Activated naive CD4-positive, alpha-beta T cell treated with anti-CD3 and anti-CD28 coated beads, Interleukin-2, amount 50 U/mL, for 72 hours (primary cell): ENCODE measurements at regions not wholly inside any gene's neighbourhood (a gene's known extent, or its start where the extent isn't known, plus 50 kb on each side); places are given as distances from the start of the nearest gene placed in this dataset.
"Not testable (repeated sequence)": the region's sequence is repeated elsewhere in the genome, so short reads cannot be mapped to it uniquely, and the experiment has no call there.

Source experiments
- ATAC-seq, 2 donors: fragments of 150-1000 bp; cut with Tn5 transposase; 2 replicates each; pipeline ENCODE4 v1.10.0; 2021; ENCODE audit warnings: mild to moderate bottlenecking in 2 of 2, moderate library complexity in 2 of 2
- DNase-seq, 2 donors: peaks; one replicate each; pipeline ENCODE4 v3.0.0; 2021 to 2022; ENCODE audit warnings: low spot score in 2 of 2
- H3K27ac Mint-ChIP-seq, 2 donors: one replicate each; pipeline ENCODE4 v1.8.0; 2022; ENCODE audit warnings: mild to moderate bottlenecking in 2 of 2, mixed read lengths in 2 of 2
- H3K36me3 Mint-ChIP-seq, 2 donors: one replicate each; pipeline ENCODE4 v1.8.0; 2022; ENCODE audit warnings: mixed read lengths in 2 of 2
- H3K9me3 Mint-ChIP-seq, 2 donors: one replicate each; pipeline ENCODE4 v1.8.0; 2022; ENCODE audit warnings: mixed read lengths in 2 of 2

DNA sequence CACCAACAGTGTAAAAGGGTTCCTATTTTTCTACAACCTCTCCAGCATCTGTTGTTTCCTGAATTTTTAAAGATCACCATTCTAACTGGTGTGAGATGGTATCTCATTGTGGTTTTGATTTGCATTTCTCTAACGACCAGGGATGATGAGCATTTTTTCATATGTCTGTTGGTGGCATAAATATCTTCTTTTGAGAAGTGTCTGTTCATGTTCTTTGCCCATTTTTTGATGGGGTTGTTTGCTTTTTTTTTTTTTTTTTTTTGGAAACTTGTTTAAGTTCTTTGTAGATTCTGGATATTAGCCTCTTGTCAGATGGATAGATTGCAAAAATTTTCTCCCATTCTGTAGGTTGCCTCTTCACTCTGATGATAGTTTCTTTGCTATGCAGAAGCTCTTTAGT, 145.5 kb upstream of the PLXNC1 start:
- not testable (repeated sequence) for DNase-seq, ATAC-seq, H3K27ac Mint-ChIP-seq
- Mint-ChIP-seq H3K9me3 (peaks cover 23 to 25% of the 10 kb centered on the region in 2 donors), H3K36me3 (peaks cover 0 to 35% of the 10 kb centered on the region in 2 donors)

DNA sequence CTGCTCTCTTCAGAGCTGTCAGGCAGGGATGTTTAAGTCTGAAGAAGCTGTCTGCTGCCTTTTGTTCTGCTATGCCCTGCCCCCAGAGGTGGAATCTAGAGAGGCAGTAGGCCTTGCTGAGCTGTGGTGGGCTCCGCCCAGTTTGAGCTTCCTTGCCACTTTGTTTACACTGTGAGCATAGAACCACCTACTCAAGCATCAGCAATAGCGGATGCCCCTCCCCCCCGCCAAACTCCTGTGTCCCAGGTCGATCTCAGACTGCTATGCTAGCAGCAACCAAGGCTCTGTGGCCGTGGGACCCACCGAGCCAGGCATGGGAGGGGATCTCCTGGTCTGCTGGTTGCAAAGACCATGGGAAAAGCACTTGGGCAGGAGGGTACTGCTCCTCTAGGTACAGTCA, 140.5 kb upstream of the PLXNC1 start:
- not testable (repeated sequence) for DNase-seq, H3K27ac Mint-ChIP-seq, ATAC-seq
- peaks cover 0 to 30% of the 10 kb centered on the region in 2 donors for H3K36me3 Mint-ChIP-seq
- H3K9me3 Mint-ChIP-seq: peaks cover 13 to 20% of the 10 kb centered on the region in 2 donors

GRCh38 chr12:94010307-94010706, 138.1 kb upstream of the PLXNC1 start:
- Mint-ChIP-seq H3K36me3 (peaks cover 8 to 17% of the 10 kb centered on the region in 2 donors), H3K27ac (no peak overlapping the region), H3K9me3 (peaks cover 12 to 26% of the 10 kb centered on the region in 2 donors)
- DNase-seq (no peak), ATAC-seq (no peak)

GRCh38 chr12:94012071-94012470, 136.3 kb upstream of the PLXNC1 start:
- no peak overlapping the region for H3K27ac Mint-ChIP-seq
- H3K36me3 Mint-ChIP-seq: peaks cover 16 to 18% of the 10 kb centered on the region in 2 donors
- no peak for ATAC-seq
- no peak for DNase-seq
- H3K9me3 Mint-ChIP-seq: peaks cover 18 to 25% of the 10 kb centered on the region in 2 donors

DNA sequence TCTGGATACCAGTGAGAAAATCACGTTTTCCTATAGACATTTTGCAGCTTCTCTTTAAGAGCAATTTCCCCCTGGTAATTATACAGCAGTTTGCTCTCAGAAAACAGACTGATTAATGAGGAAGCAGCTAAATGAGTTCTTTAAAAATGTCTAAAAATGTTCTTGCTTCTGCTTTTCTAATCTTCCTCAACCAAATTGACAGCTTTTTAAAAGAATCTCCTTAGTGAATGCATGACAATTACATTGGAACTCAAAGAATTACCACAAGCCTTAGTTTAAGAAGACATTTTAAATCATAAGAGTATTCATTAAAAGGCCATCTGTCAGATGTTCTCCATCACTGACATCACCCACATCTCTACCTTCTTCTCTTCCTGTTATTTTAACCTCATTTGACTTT, 135.8 kb upstream of the PLXNC1 start:
- Mint-ChIP-seq H3K27ac (peak overlapping the region in 1 of 2 donors; percentile 87), H3K9me3 (peaks cover 18 to 25% of the 10 kb centered on the region in 2 donors), H3K36me3 (peaks cover 17 to 23% of the 10 kb centered on the region in 2 donors)
- DNase-seq (no peak), ATAC-seq (no peak)

GRCh38 chr12:94017247-94017646, 131.1 kb upstream of the PLXNC1 start:
- H3K27ac Mint-ChIP-seq, DNase-seq, ATAC-seq: not testable (repeated sequence)
- Mint-ChIP-seq H3K36me3 (peaks cover 35 to 43% of the 10 kb centered on the region in 2 donors), H3K9me3 (peaks cover 38 to 42% of the 10 kb centered on the region in 2 donors)

DNA sequence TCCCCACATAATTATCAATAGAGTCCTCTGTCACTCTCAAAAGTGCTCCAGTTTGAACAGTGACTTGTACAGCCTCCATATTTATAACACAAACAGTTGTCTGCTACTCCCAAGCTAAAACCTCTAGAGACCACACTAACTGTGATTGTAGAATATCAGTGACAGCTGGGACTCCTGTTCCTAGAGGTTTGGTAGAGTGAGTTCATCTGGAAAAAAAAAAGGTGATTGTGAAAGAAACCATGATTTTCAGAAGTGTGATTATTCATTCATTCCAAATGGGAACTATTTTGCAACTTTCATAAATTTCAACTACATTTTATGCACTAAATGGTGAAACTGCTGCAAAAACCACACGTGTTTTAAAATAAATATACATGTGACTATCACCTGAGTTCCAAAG, 128.0 kb upstream of the PLXNC1 start:
- no peak overlapping the region for H3K27ac Mint-ChIP-seq
- peaks cover 37 to 43% of the 10 kb centered on the region in 2 donors for H3K36me3 Mint-ChIP-seq
- no peak for DNase-seq
- no peak for ATAC-seq
- H3K9me3 Mint-ChIP-seq: peaks cover 35 to 44% of the 10 kb centered on the region in 2 donors

GRCh38 chr12:94023879-94024278, 124.5 kb upstream of the PLXNC1 start:
- DNase-seq (no peak), ATAC-seq (no peak)
- Mint-ChIP-seq H3K27ac (no peak overlapping the region), H3K36me3 (peaks cover 10 to 13% of the 10 kb centered on the region in 2 donors), H3K9me3 (peaks cover 17 to 32% of the 10 kb centered on the region in 2 donors)

DNA sequence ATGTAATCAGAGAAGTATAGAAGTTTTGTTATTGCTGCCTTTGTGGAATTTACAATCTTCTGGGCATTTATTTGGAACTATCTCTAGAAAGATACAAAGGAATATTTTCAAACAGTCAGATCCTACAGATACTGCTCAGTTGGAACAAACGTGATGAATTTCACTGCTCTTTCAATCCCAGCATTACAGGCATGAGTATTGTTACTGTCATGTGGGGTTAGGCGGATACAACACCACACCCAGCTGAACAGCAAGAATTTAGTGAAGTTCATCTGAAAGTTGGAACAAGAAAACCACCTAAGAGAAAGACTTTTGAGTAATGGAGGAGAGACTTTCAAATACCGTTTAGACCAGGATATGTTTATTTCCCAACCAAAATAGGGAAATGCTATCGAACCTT, 123.3 kb upstream of the PLXNC1 start:
- Mint-ChIP-seq H3K36me3 (peaks cover 5 to 10% of the 10 kb centered on the region in 2 donors), H3K9me3 (peaks cover 13 to 33% of the 10 kb centered on the region in 2 donors), H3K27ac (no peak overlapping the region)
- ATAC-seq (no peak), DNase-seq (no peak)

- DNase-seq (no peak), ATAC-seq (no peak)
- Mint-ChIP-seq H3K27ac (no peak overlapping the region), H3K36me3 (peaks cover 6 to 10% of the 10 kb centered on the region in 2 donors), H3K9me3 (peaks cover 13 to 37% of the 10 kb centered on the region in 2 donors)
Measured at GRCh38 chr12:94025756-94026155, 122.6 kb upstream of the PLXNC1 start.

DNA sequence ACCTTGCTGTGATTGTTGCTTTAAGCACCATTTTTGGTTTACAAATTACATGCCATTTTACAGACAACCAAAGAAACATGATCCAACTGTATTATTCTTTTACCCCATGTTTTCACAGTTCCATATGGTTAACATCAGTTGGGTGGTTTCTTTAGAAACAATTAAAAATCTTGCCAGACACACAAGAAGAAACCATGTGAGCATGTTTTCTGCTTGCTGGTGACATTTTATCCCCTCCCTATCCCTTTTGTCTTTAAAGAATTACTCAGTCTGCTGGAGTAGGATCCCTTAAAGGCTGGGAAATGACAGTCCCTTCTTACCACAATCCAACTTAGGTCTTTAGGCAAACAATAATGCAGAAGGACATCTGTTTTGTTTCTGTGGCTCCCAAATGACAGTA, 121.8 kb upstream of the PLXNC1 start:
- ATAC-seq (no peak), DNase-seq (no peak)
- Mint-ChIP-seq H3K27ac (no peak overlapping the region), H3K36me3 (peaks cover 10 to 13% of the 10 kb centered on the region in 2 donors), H3K9me3 (peaks cover 13 to 36% of the 10 kb centered on the region in 2 donors)

DNA sequence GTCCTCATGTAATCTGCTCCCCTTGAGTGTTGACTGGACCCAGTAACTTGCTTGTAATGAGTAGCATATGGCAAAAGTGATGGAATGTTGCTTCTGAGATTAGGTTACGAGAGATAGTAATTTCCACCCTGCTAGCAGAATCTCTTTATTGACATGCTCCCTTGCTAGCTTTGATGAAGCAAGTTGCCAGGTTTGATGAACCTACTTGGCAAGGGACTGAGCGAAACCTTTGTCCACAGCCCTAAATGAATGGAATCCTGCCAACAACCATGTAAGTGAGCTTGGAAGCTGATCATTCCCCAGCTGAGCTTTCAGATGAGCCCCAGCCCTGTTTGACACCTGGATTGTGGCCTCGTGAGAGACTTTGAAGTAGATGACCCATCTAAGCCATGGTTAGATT, 120.8 kb upstream of the PLXNC1 start:
- Mint-ChIP-seq H3K9me3 (peaks cover 9 to 33% of the 10 kb centered on the region in 2 donors), H3K36me3 (peaks cover 6 to 13% of the 10 kb centered on the region in 2 donors), H3K27ac (no peak overlapping the region)
- no peak for DNase-seq
- ATAC-seq: no peak

- no peak overlapping the region for H3K27ac Mint-ChIP-seq
- H3K9me3 Mint-ChIP-seq: peaks cover 16 to 41% of the 10 kb centered on the region in 2 donors
- peaks cover 4 to 37% of the 10 kb centered on the region in 2 donors for H3K36me3 Mint-ChIP-seq
- DNase-seq (no peak), ATAC-seq (no peak)
Measured at GRCh38 chr12:94031763-94032162, 116.6 kb upstream of the PLXNC1 start.

DNA sequence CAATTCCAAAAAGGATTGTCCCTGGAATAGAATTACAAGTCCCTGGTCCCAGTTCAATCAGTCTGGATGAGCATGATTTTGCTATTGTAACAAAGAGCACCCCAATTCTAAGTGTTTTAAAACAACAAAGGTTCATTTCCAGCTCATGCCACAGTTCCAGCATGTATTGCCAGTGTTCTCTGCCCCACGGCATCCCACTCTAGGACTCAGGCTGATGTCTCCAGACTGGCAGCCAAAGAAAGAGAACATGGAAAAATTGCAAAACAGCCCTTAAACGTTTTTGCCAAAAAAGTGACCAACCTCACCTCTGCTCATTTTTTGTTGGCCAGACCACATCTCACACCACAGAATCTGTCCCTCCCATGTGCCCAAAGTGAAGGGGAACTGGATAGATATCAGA, 116.0 kb upstream of the PLXNC1 start:
- H3K27ac Mint-ChIP-seq: no peak overlapping the region
- no peak for ATAC-seq

DNA sequence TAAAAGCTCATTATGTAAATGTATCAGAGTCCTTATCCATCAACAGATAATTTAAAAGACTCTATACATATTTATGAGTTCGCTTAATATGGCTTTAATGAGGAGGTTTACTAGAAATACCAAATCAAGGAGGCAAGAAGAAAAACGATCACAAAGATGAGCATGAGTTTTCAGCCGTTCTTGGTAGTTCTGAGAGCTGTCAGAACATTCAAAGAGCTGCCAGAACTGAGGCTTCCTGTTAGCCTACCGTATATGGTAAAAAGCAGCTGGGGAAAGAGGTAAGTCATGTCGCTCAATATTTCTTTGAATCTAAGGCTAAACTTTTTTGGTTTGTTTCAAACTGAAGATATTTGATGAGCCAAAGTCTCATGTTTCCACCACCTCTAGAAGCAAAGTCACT, 115.3 kb upstream of the PLXNC1 start:
- Mint-ChIP-seq H3K36me3 (peaks cover 4 to 37% of the 10 kb centered on the region in 2 donors), H3K27ac (no peak overlapping the region), H3K9me3 (peaks cover 15 to 40% of the 10 kb centered on the region in 2 donors)
- DNase-seq: no peak
- ATAC-seq: peak in 1 of 2 donors; percentile 64

More for the DNA sequence above, 116.0 kb upstream of the PLXNC1 start:
- peaks cover 4 to 37% of the 10 kb centered on the region in 2 donors for H3K36me3 Mint-ChIP-seq
- DNase-seq: no peak
- H3K9me3 Mint-ChIP-seq: peaks cover 16 to 38% of the 10 kb centered on the region in 2 donors

DNA sequence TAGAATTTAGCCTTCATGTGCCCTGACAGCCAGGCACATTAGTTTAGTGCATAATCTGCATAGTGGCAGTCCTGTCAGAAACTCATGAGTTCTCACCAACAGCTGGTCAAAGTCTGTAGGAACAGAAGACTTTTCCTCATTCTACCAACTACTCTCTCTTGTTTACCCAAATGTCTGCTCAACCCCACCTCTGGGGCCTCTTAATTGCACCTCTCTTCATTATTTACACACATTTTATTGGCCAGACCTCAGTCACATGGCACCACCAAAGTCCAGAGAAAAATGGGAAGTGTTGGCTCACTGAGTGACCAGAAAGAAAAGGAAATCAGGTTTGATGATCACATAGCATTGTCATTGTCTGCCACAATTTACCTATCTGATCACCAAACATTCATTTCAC, 114.6 kb upstream of the PLXNC1 start:
- ATAC-seq: no peak
- H3K27ac Mint-ChIP-seq: no peak overlapping the region
- H3K36me3 Mint-ChIP-seq: peaks cover 4 to 39% of the 10 kb centered on the region in 2 donors
- DNase-seq: no peak
- peaks cover 11 to 44% of the 10 kb centered on the region in 2 donors for H3K9me3 Mint-ChIP-seq

GRCh38 chr12:94037444-94037843, 110.9 kb upstream of the PLXNC1 start:
- ATAC-seq (no peak), DNase-seq (no peak)
- Mint-ChIP-seq H3K9me3 (peaks cover 17 to 32% of the 10 kb centered on the region in 2 donors), H3K27ac (no peak overlapping the region), H3K36me3 (peaks cover 4 to 31% of the 10 kb centered on the region in 2 donors)

- Mint-ChIP-seq H3K9me3 (peaks cover 17 to 26% of the 10 kb centered on the region in 2 donors), H3K27ac (no peak overlapping the region), H3K36me3 (peaks cover 4 to 20% of the 10 kb centered on the region in 2 donors)
- DNase-seq: no peak
- no peak for ATAC-seq
Measured at GRCh38 chr12:94038605-94039004, 109.8 kb upstream of the PLXNC1 start.
